AG04449 (cell line): ENCODE measurements at regions not wholly inside any gene's neighbourhood (a gene's known extent, or its start where the extent isn't known, plus 50 kb on each side); places are given as distances from the start of the nearest gene placed in this dataset.
"Not testable (repeated sequence)": the region's sequence is repeated elsewhere in the genome, so short reads cannot be mapped to it uniquely, and the experiment has no call there.

ENCODE experiments used
- CTCF ChIA-PET: fragments of 350-600 bp; formaldehyde crosslinking; extraction: SDS; loops from one replicate; lab custom pipeline; 2021; ENCODE audit warnings: antibody characterized with exemption; lab: Yijun Ruan, JAX
- POLR2A ChIA-PET: fragments of 400-600, 350-600 bp; formaldehyde crosslinking; extraction: SDS; loops from one replicate; lab custom pipeline; 2020; ENCODE audit warnings: antibody characterized with exemption, inconsistent platforms; lab: Yijun Ruan, JAX
- DNase-seq: peaks from one replicate; pipeline ENCODE4 v3.0.0-alpha.2; 2010; ENCODE audit warnings: low read depth, low spot score
- H3K4me3 ChIP-seq: 2 replicates; pipeline ENCODE4 v1.5.1; 2011; ENCODE audit warnings: low read depth, mild to moderate bottlenecking, control low read depth, low read length
- TF ChIP-seq, protein P1 (sequence below): IDR thresholded peaks from one replicate; pipeline ENCODE4 v1.5.1; 2011; ENCODE audit warnings: mild to moderate bottlenecking, moderate library complexity, low read length, control low read depth, inconsistent platforms; ENCODE audit not compliant: insufficient read depth; ENCODE audit errors: missing control alignments

DNA sequence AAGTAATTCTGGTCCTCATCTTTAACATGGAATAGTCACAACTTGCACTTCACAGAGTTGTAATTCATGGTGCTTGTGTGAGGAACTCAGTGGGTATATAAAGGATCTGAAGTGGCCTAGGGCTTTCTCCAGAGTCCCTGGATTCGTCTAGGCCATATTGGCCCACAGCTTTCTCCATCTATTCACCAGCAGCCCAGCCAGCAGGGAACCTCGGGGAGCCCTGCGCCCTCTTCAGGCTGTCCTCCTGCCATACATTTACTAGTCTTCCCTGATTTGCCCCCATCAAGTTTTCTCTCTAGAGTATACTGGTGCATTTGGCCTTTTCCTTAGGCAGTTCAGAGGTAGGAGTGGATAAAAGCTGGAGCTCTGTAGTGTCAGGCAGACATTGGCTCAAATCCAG is 278.3 kb downstream of the MYCN start:
- CTCF ChIA-PET, result no interaction called here
- DNase-seq, result no peak

DNA sequence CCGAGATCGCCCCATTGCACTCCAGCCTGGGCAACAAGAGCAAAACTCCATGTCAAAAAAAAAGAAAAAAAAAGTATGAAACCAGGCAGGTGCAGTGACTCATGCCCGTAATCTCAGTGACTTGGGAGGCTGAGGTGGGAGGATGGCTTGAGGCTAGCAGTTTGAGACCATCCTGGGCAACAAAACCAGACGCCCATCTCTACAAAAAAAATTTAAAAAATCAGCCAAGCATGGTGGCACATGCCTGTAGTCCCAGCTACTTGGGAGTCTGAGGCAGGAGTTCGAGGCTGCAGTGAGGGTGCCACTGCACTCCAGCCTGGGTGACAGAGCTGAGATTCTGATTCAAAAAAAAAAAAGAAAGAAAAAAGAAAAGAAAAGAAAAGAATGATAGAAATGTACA is 277.8 kb downstream of the MYCN start:
- CTCF ChIA-PET, result no interaction called here
- TF ChIP-seq, protein P1, sequence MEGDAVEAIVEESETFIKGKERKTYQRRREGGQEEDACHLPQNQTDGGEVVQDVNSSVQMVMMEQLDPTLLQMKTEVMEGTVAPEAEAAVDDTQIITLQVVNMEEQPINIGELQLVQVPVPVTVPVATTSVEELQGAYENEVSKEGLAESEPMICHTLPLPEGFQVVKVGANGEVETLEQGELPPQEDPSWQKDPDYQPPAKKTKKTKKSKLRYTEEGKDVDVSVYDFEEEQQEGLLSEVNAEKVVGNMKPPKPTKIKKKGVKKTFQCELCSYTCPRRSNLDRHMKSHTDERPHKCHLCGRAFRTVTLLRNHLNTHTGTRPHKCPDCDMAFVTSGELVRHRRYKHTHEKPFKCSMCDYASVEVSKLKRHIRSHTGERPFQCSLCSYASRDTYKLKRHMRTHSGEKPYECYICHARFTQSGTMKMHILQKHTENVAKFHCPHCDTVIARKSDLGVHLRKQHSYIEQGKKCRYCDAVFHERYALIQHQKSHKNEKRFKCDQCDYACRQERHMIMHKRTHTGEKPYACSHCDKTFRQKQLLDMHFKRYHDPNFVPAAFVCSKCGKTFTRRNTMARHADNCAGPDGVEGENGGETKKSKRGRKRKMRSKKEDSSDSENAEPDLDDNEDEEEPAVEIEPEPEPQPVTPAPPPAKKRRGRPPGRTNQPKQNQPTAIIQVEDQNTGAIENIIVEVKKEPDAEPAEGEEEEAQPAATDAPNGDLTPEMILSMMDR, result no peak
- H3K4me3 ChIP-seq, result no peak overlapping the region
- POLR2A ChIA-PET, result no interaction called here
- no peak for DNase-seq

More for the DNA sequence above, 278.3 kb downstream of the MYCN start:
- H3K4me3 ChIP-seq, result no peak overlapping the region
- POLR2A ChIA-PET, result no interaction called here
- TF ChIP-seq, protein P1, result no peak

GRCh38 chr2:16217741-16218140 is 277.4 kb downstream of the MYCN start:
- H3K4me3 ChIP-seq, POLR2A ChIA-PET, DNase-seq, CTCF ChIA-PET: not testable (repeated sequence)

DNA sequence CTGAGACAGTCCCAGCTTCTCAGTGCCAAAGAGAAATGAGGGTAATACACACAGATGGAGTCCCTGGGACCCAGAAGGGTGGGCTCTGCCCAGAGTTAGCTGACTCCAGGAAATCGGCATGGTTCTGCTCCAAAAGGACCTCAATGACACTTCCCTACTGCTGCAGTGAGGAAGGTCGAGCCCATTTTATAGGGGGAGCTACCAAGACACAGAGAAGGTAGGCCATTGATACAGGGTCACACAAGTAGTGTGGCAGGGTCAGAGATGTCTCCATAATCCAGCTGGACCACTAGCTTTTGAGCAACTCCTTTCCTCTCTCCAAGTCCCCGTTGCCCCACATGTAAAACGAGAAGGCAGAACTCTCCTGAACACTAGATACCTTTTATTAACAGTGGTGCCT is 276.9 kb downstream of the MYCN start:
- ChIA-PET CTCF (no interaction called here), POLR2A (no interaction called here)
- H3K4me3 ChIP-seq, result no peak overlapping the region
- TF ChIP-seq, protein P1, result no peak
- DNase-seq, result no peak

- no peak overlapping the region for H3K4me3 ChIP-seq
- DNase-seq, result no peak
- POLR2A ChIA-PET, result no interaction called here
- CTCF ChIA-PET, result no interaction called here
- TF ChIP-seq, protein P1, result no peak
These were observed 276.2 kb downstream of the MYCN start for GRCh38 chr2:16216558-16216945.

DNA sequence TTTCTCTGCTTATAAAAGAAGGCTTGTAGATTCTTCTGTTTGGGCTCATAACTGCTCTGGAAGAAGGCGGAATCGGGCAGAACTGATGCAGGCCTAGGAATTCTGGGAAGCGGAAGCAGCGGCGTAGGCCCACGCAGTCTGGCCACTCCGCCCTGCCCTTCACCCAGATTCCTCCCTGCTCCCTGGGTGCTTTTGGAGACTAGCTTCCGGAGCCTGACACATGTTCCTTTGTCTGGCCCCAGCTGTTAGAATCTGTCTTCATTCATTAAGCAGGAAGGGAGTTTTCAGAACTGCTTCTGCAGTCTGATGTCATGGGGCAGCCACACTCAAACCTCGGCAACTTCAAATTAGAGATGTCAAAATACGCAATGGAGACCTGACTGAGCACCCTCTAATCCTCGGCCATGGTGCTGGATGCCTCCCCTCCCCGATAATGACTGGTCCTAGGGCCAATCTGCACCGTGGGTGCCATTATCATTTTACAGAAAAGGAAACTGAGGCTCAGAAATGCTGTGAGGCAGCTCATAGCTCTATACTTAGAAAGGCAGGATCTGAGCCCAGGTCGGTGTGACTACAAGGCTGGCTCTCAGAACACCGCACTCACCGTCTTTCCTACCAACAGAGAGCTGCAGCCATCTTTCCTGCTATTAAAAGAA is 275.7 kb downstream of the MYCN start:
- DNase-seq, result no peak
- POLR2A ChIA-PET, result no interaction called here
- H3K4me3 ChIP-seq, result no peak overlapping the region
- CTCF ChIA-PET, result no interaction called here
- TF ChIP-seq, protein P1, result no peak

DNA sequence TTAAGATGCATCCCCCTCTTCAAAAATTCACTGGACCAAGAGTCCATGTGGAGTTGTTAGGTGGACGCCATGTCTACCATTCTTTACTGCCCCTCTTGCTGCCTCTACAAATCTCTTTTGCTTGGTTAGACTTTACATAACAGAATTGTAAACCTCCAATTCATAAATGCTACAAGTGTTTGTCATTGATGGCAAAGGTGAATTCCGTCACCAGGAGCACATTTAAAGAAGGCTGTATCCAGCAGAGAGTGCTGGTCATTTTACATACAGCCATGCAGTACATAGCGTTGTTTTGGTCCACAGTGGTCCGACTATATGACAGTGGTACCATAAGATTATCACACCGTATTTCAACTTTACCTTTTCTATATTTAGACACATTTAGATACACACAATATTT is 274.5 kb downstream of the MYCN start:
- no peak for DNase-seq
- TF ChIP-seq, protein P1, result no peak
- ChIA-PET CTCF (no interaction called here), POLR2A (no interaction called here)
- no peak overlapping the region for H3K4me3 ChIP-seq
